Non-pigmented ciliary epithelial cell (primary cell): ENCODE measurements at regions not wholly inside any gene's neighbourhood (a gene's known extent, or its start where the extent isn't known, plus 50 kb on each side); places are given as distances from the start of the nearest gene placed in this dataset.

ENCODE experiments used
- DNase-seq: peaks from one replicate; pipeline ENCODE4 v3.0.0-alpha.2; 2010; ENCODE audit warnings: low read depth

GRCh38 chr15:35771746-35772442 is 225.9 kb upstream of the DPH6 start:
- DNase-seq: no peak

- no peak for DNase-seq
These were observed 228.7 kb upstream of the DPH6 start for GRCh38 chr15:35774653-35775052.

- DNase-seq: no peak
These were observed 229.5 kb upstream of the DPH6 start for GRCh38 chr15:35775471-35775870.

- no peak for DNase-seq
These were observed 231.1 kb upstream of the DPH6 start for GRCh38 chr15:35777061-35777460.

GRCh38 chr15:35783203-35783602 is 237.2 kb upstream of the DPH6 start:
- DNase-seq: no peak

- DNase-seq: no peak
These were observed 238.8 kb upstream of the DPH6 start for GRCh38 chr15:35784745-35785144.

- DNase-seq: no peak
These were observed 264.0 kb upstream of the DPH6 start for GRCh38 chr15:35810007-35810406.

- no peak for DNase-seq
These were observed 267.6 kb upstream of the DPH6 start for GRCh38 chr15:35813573-35813972.

- no peak for DNase-seq
These were observed 272.9 kb upstream of the DPH6 start for GRCh38 chr15:35818846-35819245.

GRCh38 chr15:35822153-35822552 is 276.2 kb upstream of the DPH6 start:
- no peak for DNase-seq

- DNase-seq: peak; percentile 20
These were observed 281.2 kb upstream of the DPH6 start for GRCh38 chr15:35827141-35827540.

- DNase-seq: no peak
These were observed 281.9 kb upstream of the DPH6 start for GRCh38 chr15:35827911-35828310.

- DNase-seq: no peak
These were observed 287.6 kb upstream of the DPH6 start for GRCh38 chr15:35833581-35833980.

GRCh38 chr15:35834216-35834830 is 288.4 kb upstream of the DPH6 start:
- DNase-seq: no peak

- DNase-seq: no peak
These were observed 288.9 kb upstream of the DPH6 start for GRCh38 chr15:35834866-35835265.

GRCh38 chr15:35838424-35839111 is 292.6 kb upstream of the DPH6 start:
- DNase-seq: no peak

- no peak for DNase-seq
These were observed 296.7 kb upstream of the DPH6 start for GRCh38 chr15:35842631-35843030.

- no peak for DNase-seq
These were observed 297.5 kb upstream of the DPH6 start for GRCh38 chr15:35843498-35843897.

- DNase-seq: no peak
These were observed 304.3 kb upstream of the DPH6 start for GRCh38 chr15:35850284-35850683.

GRCh38 chr15:35851491-35851890 is 305.5 kb upstream of the DPH6 start:
- DNase-seq: no peak

GRCh38 chr15:35852818-35853624 is 307.1 kb upstream of the DPH6 start:
- no peak for DNase-seq

GRCh38 chr15:35854316-35854715 is 308.4 kb upstream of the DPH6 start:
- DNase-seq: no peak
